Mucosa of descending colon (tissue), 3 donors: ENCODE measurements at regions not wholly inside any gene's neighbourhood (a gene's known extent, or its start where the extent isn't known, plus 50 kb on each side); places are given as distances from the start of the nearest gene placed in this dataset.

Source experiments
- ATAC-seq: fragments of 200-7000 bp; cut with Tn5 transposase; one replicate; pipeline ENCODE4 v1.9.1; 2020; ENCODE audit warnings: mild to moderate bottlenecking, moderate library complexity
- DNase-seq, 3 donors: peaks; one replicate each; pipeline ENCODE4 v3.0.0-alpha.2; 2020
- H3K36me3 ChIP-seq: fragments of 200-600 bp; one replicate; pipeline ENCODE4 v1.8.0; 2021; ENCODE audit warnings: low read depth, mild to moderate bottlenecking
- H3K4me1 ChIP-seq: fragments of 200-600 bp; one replicate; pipeline ENCODE4 v1.8.0; 2021; ENCODE audit warnings: low read depth, mild to moderate bottlenecking
- H3K4me3 ChIP-seq: fragments of 200-600 bp; one replicate; pipeline ENCODE4 v1.8.0; 2021; ENCODE audit warnings: mild to moderate bottlenecking
- H3K9me3 ChIP-seq: fragments of 200-600 bp; one replicate; pipeline ENCODE4 v1.8.0; 2021; ENCODE audit warnings: mild to moderate bottlenecking
- CTCF ChIP-seq: fragments of 200-600 bp; IDR thresholded peaks from one replicate; pipeline ENCODE4 v1.8.0; 2022; ENCODE audit warnings: antibody characterized with exemption, mild to moderate bottlenecking
- intact Hi-C, 2 donors: fragments of 100-400 bp; cut with DNase I in 1 of 2; cut with micrococcal nuclease in 1 of 2; formaldehyde crosslinking; loops; one replicate each; pipeline versions ENCODE4 v1.11.0 to v1.11.1; 2022; cut with DNase I, micrococcal nuclease
- donor health status: DM: no; HTN: no; CAD: no; lungs with moderate emphysema.
- donor health status: DM: no; HTN: no; CAD: no.
- donor health status: DM: no; HTN: yes; CAD: no.

GRCh38 chr2:220663065-220663464 lies 909.0 kb downstream of the EPHA4 start:
- no peaks in the 10 kb centered on the region for H3K9me3 ChIP-seq
- no peak for ATAC-seq
- intact Hi-C loops = no loop called here
- H3K4me3 ChIP-seq = no peak overlapping the region
- H3K36me3 ChIP-seq = no peaks in the 10 kb centered on the region
- peaks cover 4% of the 10 kb centered on the region for H3K4me1 ChIP-seq
- no peak for TF ChIP-seq CTCF
- DNase-seq = no peak

- no peak for DNase-seq
- no peak for TF ChIP-seq CTCF
- no peak for ATAC-seq
Observed at GRCh38 chr2:220664272-220665107, 907.6 kb downstream of the EPHA4 start.

GRCh38 chr2:220665108-220665471 lies 907.0 kb downstream of the EPHA4 start:
- H3K4me3 ChIP-seq = no peak overlapping the region
- intact Hi-C loops = no loop called here
- peaks cover 4% of the 10 kb centered on the region for H3K4me1 ChIP-seq
- DNase-seq = no peak
- no peak for TF ChIP-seq CTCF
- H3K36me3 ChIP-seq = no peaks in the 10 kb centered on the region
- H3K9me3 ChIP-seq = no peaks in the 10 kb centered on the region
- ATAC-seq = no peak

More at GRCh38 chr2:220664272-220665107, 907.6 kb downstream of the EPHA4 start:
- intact Hi-C loops = no loop called here
- H3K4me1 ChIP-seq = peaks cover 4% of the 10 kb centered on the region
- H3K4me3 ChIP-seq = no peak overlapping the region
- H3K36me3 ChIP-seq = no peaks in the 10 kb centered on the region
- H3K9me3 ChIP-seq = no peaks in the 10 kb centered on the region

GRCh38 chr2:220669324-220669723 lies 902.8 kb downstream of the EPHA4 start:
- TF ChIP-seq CTCF = no peak
- DNase-seq = no peak
- ATAC-seq = no peak
- intact Hi-C loops = no loop called here
- H3K36me3 ChIP-seq = no peaks in the 10 kb centered on the region
- H3K9me3 ChIP-seq = no peaks in the 10 kb centered on the region
- no peak overlapping the region for H3K4me3 ChIP-seq
- no peaks in the 10 kb centered on the region for H3K4me1 ChIP-seq

- peak; percentile 94 for ATAC-seq
- DNase-seq = peak in 1 of 3 donors; percentile 28
- H3K4me3 ChIP-seq = no peak overlapping the region
Observed at GRCh38 chr2:220670511-220670910, 901.6 kb downstream of the EPHA4 start.

More at GRCh38 chr2:220670511-220670910, 901.6 kb downstream of the EPHA4 start:
- H3K9me3 ChIP-seq = no peaks in the 10 kb centered on the region
- intact Hi-C loops = no loop called here
- TF ChIP-seq CTCF = no peak
- H3K4me1 ChIP-seq = no peaks in the 10 kb centered on the region
- H3K36me3 ChIP-seq = no peaks in the 10 kb centered on the region
